Stimulated activated CD4-positive, alpha-beta T cell treated with anti-CD3 and anti-CD28 coated beads, Interleukin-1b, Interleukin-23, amount 100 ng/mL, for 24 hours (primary cell): ENCODE measurements at regions not wholly inside any gene's neighbourhood (a gene's known extent, or its start where the extent isn't known, plus 50 kb on each side); places are given as distances from the start of the nearest gene placed in this dataset.

Experiments
- DNase-seq, 4 experiments: peaks; one replicate each; pipeline ENCODE4 v3.0.0-alpha.2; 2020; ENCODE audit warnings: low read depth in 4 of 4, low spot score in 1 of 4

DNA sequence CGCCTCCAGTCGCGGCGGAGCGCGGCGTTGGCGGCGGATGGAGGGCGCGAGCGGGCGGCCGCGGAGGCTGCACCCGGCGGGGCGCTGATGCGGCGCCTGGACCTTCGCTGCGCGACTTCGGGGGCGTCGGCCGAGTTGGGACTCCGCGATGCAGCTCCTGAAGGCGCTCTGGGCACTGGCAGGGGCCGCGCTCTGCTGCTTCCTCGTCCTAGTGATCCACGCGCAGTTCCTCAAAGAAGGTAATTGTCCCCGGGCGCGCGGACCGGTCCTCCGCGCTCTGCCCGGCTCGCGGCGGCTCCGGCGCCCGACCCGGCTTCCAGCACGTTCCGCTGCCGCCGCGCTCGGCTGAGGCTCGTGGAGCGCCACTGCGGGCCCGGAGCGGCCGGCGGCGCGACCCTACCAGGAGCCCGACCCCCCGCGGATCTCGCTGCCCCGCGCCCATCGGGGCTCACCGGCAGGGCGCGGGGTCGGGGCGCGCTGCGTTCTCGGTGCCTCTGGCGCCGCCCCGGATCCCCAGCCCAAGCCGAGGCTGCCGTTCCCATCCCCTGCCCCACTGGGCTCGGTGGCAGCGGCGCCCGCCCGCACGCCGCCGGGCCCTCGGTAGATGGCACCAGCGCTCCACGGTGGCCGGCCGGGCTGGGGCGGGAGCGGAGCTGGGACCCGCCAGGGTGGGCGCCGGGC lies 1251.2 kb downstream of the BRD1 start:
- DNase-seq, result no peak

- DNase-seq, result no peak
Observed at GRCh38 chr22:48575618-48576332, 1251.9 kb downstream of the BRD1 start.

- peak in 2 of 4 experiments; percentile 7 to 32 for DNase-seq
Observed at GRCh38 chr22:48574776-48575617, 1252.7 kb downstream of the BRD1 start.

GRCh38 chr22:48573766-48574165 lies 1253.9 kb downstream of the BRD1 start:
- no peak for DNase-seq

DNA sequence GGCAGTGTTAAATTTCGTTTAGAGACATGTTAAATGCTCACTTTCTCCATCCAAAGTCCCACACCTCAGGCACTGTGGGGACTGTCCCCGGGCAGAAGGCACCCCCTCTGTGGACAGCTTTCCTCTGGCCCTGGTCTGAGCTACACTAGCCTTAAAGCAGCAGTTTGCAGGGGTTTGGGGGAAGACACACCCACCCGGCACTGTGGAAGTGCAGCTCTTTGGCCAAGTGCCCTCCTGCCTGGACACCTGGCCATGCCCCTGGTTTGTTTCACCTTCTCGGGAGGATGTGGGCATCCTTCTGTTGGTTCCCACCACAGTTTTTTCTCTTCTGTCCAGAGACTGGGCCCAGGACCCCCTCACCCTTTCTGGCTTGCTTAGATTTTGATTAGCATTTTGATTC lies 1254.7 kb downstream of the BRD1 start:
- no peak for DNase-seq

GRCh38 chr22:48570912-48571311 lies 1256.8 kb downstream of the BRD1 start:
- DNase-seq, result no peak

GRCh38 chr22:48569476-48570233 lies 1258.0 kb downstream of the BRD1 start:
- no peak for DNase-seq

- DNase-seq, result no peak
Observed at GRCh38 chr22:48568736-48569330, 1258.8 kb downstream of the BRD1 start.

- no peak for DNase-seq
Observed at GRCh38 chr22:48567213-48567975, 1260.3 kb downstream of the BRD1 start.

GRCh38 chr22:48566741-48567140 lies 1260.9 kb downstream of the BRD1 start:
- no peak for DNase-seq

DNA sequence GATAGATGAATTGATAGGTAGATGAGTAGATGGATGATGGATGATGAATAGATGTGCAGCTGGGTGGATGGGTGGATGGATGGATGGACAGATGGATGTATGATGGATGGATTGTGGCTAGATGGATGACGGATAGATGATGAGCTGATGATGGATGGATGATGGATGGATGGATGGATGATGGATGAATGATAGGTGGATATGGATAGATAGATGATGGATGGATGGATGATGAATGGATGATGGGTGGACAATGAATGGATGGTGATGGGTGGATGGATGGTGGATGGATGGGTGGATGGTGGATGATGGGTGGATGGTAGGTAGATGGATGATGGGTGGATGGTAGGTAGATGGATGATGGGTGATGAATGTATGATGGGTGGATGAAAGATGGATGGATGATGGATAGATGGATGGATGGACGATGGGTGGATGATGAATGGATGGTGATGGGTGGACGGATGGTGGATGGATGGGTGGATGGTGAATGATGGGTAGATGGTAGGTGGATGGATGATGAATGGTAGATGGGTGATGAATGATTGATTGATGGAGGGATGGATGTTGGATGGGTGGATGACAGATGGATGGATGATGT lies 1261.7 kb downstream of the BRD1 start:
- no peak for DNase-seq

DNA sequence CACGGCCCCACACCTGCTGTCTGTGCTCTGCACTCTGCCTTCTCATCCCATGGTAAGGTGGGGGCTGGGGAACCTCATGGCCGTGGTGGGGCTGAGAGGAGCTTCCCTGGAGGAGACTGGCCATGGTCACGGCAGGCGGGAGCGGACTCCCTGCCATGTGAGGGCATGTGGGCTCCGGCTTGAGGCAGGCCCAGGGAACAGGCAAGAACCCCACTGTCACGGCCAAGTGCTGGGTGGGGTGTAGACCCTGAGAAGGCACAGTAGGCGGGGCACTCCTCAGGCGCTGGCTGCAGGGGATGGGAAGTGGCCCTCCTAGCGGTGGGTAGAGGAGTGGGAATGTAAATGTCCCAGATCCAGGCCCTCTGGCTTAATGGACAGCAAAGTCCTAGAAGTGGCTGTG lies 1262.7 kb downstream of the BRD1 start:
- no peak for DNase-seq

DNA sequence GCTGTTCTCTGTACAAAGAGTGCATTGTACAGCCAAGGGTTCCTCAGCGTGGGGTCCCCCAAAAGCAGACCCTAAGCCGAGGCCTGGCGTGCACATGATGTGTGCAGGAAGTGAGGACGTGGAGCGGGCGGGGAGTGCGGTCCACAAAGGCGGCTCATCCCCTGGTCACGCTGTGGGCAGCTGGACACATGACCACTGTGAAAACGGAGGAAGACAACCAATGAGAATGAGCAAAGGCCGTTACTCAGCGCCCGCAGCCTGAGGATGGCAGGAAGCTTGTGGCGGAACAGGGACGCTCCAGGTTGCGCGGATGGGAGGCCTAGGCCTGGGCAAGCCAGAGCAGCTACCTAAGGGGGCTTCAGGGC lies 1263.7 kb downstream of the BRD1 start:
- DNase-seq, result no peak

- DNase-seq, result no peak
Observed at GRCh38 chr22:48563118-48563965, 1264.3 kb downstream of the BRD1 start.

GRCh38 chr22:48561676-48562075 lies 1266.0 kb downstream of the BRD1 start:
- DNase-seq, result no peak

GRCh38 chr22:48560836-48561235 lies 1266.8 kb downstream of the BRD1 start:
- no peak for DNase-seq

DNA sequence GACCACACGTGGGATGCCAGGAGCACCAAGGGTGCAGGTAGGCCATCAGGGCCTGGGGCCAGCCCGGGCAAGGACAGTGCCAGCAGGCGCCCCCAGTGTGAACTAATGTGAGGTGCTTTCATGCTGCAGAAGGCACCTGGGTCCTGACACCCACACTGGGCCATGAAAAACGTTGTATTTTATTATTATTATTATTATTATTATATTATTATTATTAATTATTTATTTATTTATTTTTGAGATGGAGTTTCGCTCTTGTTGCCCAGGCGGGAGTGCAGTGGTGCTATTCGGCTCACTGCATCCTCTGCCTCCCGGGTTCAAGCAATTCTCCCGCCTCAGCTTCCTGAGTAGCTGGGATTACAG lies 1267.3 kb downstream of the BRD1 start:
- DNase-seq, result no peak

GRCh38 chr22:48559647-48560388 lies 1267.9 kb downstream of the BRD1 start:
- no peak for DNase-seq
